ENCODE measurements at regions not wholly inside any gene's neighbourhood (a gene's known extent, or its start where the extent isn't known, plus 50 kb on each side); places are given as distances from the start of the nearest gene placed in this dataset.
"Not testable (repeated sequence)": the region's sequence is repeated elsewhere in the genome, so short reads cannot be mapped to it uniquely, and the experiment has no call there.

GRCh38 chr9:99488131-99489059 lies 266.3 kb downstream of the SEC61B start:
- no peak for DNase-seq

GRCh38 chr9:99489060-99489413 lies 267.0 kb downstream of the SEC61B start:
- DNase-seq: no peak

GRCh38 chr9:99490729-99491128 lies 268.6 kb downstream of the SEC61B start:
- no peak for DNase-seq

- DNase-seq: no peak
Observed at GRCh38 chr9:99491408-99492158, 269.5 kb downstream of the SEC61B start.

- DNase-seq: no peak
Observed at GRCh38 chr9:99497641-99498040, 275.6 kb downstream of the SEC61B start.

- not testable (repeated sequence) for DNase-seq
Observed at GRCh38 chr9:99498979-99499378, 276.9 kb downstream of the SEC61B start.

GRCh38 chr9:99505936-99506335 lies 283.9 kb downstream of the SEC61B start:
- DNase-seq: no peak

GRCh38 chr9:99506747-99507348 lies 284.8 kb downstream of the SEC61B start:
- DNase-seq: no peak

GRCh38 chr9:99509065-99509745 lies 287.1 kb downstream of the SEC61B start:
- no peak for DNase-seq

- DNase-seq: no peak
Observed at GRCh38 chr9:99509900-99510535, 287.9 kb downstream of the SEC61B start.

- no peak for DNase-seq
Observed at GRCh38 chr9:99511723-99512122, 289.6 kb downstream of the SEC61B start.

GRCh38 chr9:99513441-99514112 lies 291.5 kb downstream of the SEC61B start:
- no peak for DNase-seq

GRCh38 chr9:99515093-99515492 lies 293.0 kb downstream of the SEC61B start:
- DNase-seq: no peak

- DNase-seq: no peak
Observed at GRCh38 chr9:99515895-99516656, 294.0 kb downstream of the SEC61B start.

GRCh38 chr9:99516657-99517049 lies 294.6 kb downstream of the SEC61B start:
- no peak for DNase-seq

- DNase-seq: no peak
Observed at GRCh38 chr9:99523838-99524237, 297.8 kb upstream of the NR4A3 start.

GRCh38 chr9:99531313-99531712 lies 290.4 kb upstream of the NR4A3 start:
- no peak for DNase-seq

- no peak for DNase-seq
Observed at GRCh38 chr9:99533421-99533820, 288.3 kb upstream of the NR4A3 start.

- no peak for DNase-seq
Observed at GRCh38 chr9:99537996-99538395, 283.7 kb upstream of the NR4A3 start.

- DNase-seq: no peak
Observed at GRCh38 chr9:99544526-99544925, 277.2 kb upstream of the NR4A3 start.

GRCh38 chr9:99549441-99549840 lies 272.2 kb upstream of the NR4A3 start:
- DNase-seq: no peak

Data from AML-193 (cell line).